ENCODE measurements at regions not wholly inside any gene's neighbourhood (a gene's known extent, or its start where the extent isn't known, plus 50 kb on each side); places are given as distances from the start of the nearest gene placed in this dataset.
"Not testable (repeated sequence)": the region's sequence is repeated elsewhere in the genome, so short reads cannot be mapped to it uniquely, and the experiment has no call there.

- in situ Hi-C loops (cut with MboI; ENCODE audit: low sequenced_read_pairs, unreplicated experiment) = no loop called here
- TF ChIP-seq, protein P1, sequence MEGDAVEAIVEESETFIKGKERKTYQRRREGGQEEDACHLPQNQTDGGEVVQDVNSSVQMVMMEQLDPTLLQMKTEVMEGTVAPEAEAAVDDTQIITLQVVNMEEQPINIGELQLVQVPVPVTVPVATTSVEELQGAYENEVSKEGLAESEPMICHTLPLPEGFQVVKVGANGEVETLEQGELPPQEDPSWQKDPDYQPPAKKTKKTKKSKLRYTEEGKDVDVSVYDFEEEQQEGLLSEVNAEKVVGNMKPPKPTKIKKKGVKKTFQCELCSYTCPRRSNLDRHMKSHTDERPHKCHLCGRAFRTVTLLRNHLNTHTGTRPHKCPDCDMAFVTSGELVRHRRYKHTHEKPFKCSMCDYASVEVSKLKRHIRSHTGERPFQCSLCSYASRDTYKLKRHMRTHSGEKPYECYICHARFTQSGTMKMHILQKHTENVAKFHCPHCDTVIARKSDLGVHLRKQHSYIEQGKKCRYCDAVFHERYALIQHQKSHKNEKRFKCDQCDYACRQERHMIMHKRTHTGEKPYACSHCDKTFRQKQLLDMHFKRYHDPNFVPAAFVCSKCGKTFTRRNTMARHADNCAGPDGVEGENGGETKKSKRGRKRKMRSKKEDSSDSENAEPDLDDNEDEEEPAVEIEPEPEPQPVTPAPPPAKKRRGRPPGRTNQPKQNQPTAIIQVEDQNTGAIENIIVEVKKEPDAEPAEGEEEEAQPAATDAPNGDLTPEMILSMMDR (IDR thresholded peaks at IDR 0.05; ENCODE audit: borderline replicate concordance, control extremely low read depth, extremely low read depth, insufficient read depth, missing control alignments) = no peak
- no peak for DNase-seq (ENCODE audit: low spot score)
Measured at GRCh38 chr1:102529446-102529845, 532.7 kb upstream of the OLFM3 start.

DNA sequence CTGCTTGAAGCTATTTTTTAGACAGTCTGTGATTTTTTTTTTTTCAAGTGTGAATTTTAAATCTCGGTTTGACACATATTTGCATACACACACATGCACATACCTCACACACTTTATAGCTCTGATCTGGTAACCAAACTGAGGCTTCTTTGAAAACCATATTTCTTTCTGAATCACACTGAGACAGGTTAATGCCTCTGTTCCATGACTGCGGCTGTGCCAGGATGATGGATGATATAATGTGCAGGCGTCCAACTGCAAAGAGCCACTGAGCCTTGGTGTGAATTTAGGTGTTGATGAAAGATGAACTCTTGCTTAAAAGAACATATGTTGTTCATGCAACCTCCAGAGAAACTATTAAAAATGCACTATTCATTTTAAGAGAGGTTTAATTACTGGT lies 504.0 kb upstream of the OLFM3 start:
- in situ Hi-C loops (cut with MboI; ENCODE audit: low sequenced_read_pairs, unreplicated experiment) = no loop called here
- DNase-seq (ENCODE audit: low spot score) = no peak
- TF ChIP-seq, protein P1 (IDR thresholded peaks at IDR 0.05; ENCODE audit: borderline replicate concordance, control extremely low read depth, extremely low read depth, insufficient read depth, missing control alignments) = no peak

GRCh38 chr1:102498929-102499328 lies 502.2 kb upstream of the OLFM3 start:
- in situ Hi-C loops (cut with MboI; ENCODE audit: low sequenced_read_pairs, unreplicated experiment) = no loop called here
- DNase-seq (ENCODE audit: low spot score) = no peak
- TF ChIP-seq, protein P1 (IDR thresholded peaks at IDR 0.05; ENCODE audit: borderline replicate concordance, control extremely low read depth, extremely low read depth, insufficient read depth, missing control alignments) = no peak

DNA sequence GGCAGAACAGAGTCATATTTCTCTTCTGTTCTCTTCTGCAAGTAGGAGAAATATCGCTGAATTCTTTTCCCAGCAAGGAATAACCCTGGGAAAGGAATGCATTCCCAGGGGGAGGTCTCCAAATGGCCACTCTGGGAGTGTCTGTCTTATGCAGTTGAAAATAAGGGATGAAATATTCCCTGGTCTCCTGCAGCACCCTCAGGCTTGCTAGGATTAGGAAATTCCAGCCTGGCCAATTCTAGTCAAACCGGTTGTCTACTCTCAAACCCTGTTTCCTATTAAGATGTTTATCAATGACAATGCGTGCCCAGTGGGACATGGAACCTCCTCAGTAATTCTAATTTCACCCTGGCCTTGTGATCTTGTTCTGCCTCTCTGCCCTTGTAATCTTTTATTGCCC lies 501.1 kb upstream of the OLFM3 start:
- in situ Hi-C loops (cut with MboI; ENCODE audit: low sequenced_read_pairs, unreplicated experiment); DNase-seq (ENCODE audit: low spot score): not testable (repeated sequence)

DNA sequence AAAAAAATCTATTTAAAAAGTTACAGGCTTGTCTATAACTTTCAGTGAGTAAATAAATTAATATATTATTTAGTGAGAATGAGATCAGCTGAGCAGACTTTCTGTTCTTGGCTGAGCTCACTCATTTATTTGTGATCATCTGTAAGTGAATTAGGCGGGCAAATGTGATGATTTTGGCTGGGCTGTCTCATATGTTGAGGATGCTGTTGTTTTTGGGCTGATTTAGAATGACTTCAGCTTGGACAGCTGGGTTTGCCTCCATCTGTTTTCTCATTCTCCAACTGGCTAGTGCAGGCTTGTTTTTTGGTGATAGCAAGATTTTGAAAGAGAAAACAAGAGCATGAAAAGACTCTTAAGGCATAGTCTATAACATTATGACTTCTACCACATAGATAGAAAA lies 475.8 kb upstream of the OLFM3 start:
- TF ChIP-seq, protein P1 (IDR thresholded peaks at IDR 0.05; ENCODE audit: borderline replicate concordance, control extremely low read depth, extremely low read depth, insufficient read depth, missing control alignments) = no peak
- no peak for DNase-seq (ENCODE audit: low spot score)
- in situ Hi-C loops (cut with MboI; ENCODE audit: low sequenced_read_pairs, unreplicated experiment) = no loop called here

DNA sequence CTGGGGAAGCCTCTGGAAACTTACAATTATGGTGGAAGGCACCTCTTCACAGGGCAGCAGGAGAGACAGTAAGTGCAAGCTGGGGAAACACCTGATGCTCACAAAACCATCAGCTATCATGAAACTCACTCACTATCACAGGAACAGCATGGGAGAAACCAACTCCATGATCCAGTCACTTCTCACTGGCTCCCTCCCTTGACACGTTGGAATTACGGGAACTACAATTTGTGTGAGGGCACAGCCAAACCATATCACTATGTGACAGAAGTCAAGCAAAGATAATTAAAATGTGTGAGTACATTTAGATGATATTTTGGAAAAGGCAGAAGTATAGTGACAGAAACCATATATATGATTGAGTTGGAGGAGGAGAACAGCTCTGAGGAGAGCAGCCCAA lies 474.0 kb upstream of the OLFM3 start:
- TF ChIP-seq, protein P1 (IDR thresholded peaks at IDR 0.05; ENCODE audit: borderline replicate concordance, control extremely low read depth, extremely low read depth, insufficient read depth, missing control alignments) = no peak
- in situ Hi-C loops (cut with MboI; ENCODE audit: low sequenced_read_pairs, unreplicated experiment) = no loop called here
- no peak for DNase-seq (ENCODE audit: low spot score)

DNA sequence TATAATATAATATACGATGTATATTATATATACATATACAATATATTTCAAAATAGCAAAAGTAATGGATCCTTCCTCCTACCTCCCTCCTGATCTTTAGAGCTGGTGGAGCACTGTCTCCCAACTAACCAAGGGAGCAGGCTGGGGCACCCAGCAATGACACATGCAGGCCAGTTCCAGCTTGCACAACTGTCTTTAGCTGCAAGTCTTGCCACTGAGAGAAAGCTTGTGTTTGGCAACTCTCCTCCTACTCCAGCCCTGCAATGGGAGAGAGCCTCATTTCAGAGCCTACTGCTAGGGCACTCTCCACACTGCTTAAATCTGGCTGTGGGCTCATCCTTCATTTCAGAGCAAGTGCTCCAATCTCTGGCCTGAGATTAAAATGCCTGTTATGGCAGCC lies 469.8 kb upstream of the OLFM3 start:
- in situ Hi-C loops (cut with MboI; ENCODE audit: low sequenced_read_pairs, unreplicated experiment) = no loop called here
- no peak for DNase-seq (ENCODE audit: low spot score)
- TF ChIP-seq, protein P1 (IDR thresholded peaks at IDR 0.05; ENCODE audit: borderline replicate concordance, control extremely low read depth, extremely low read depth, insufficient read depth, missing control alignments) = no peak

Measured in GM13976 (cell line).